ENCODE measurements at regions not wholly inside any gene's neighbourhood (a gene's known extent, or its start where the extent isn't known, plus 50 kb on each side); places are given as distances from the start of the nearest gene placed in this dataset.

- TF ChIP-seq EZH2 (IDR thresholded peaks at IDR 0.05; ENCODE audit: borderline replicate concordance, low read depth, low read length, severe bottlenecking) (no peak), CTCF (IDR thresholded peaks at IDR 0.05; ENCODE audit: borderline replicate concordance, extremely low read depth, low read length, poor library complexity, severe bottlenecking) (no peak)
These were observed 362.0 kb downstream of the SOX11 start for GRCh38 chr2:6054161-6054671.
